Activated T-helper 9 cell treated with anti-CD3 and anti-CD28 coated beads, Interleukin-2, amount 50 U/mL, for 16 hours (primary cell): ENCODE measurements at regions not wholly inside any gene's neighbourhood (a gene's known extent, or its start where the extent isn't known, plus 50 kb on each side); places are given as distances from the start of the nearest gene placed in this dataset.

Source experiments
- DNase-seq: peaks from one replicate; pipeline ENCODE4 v3.0.0-alpha.2; 2020; ENCODE audit warnings: low read depth

DNA sequence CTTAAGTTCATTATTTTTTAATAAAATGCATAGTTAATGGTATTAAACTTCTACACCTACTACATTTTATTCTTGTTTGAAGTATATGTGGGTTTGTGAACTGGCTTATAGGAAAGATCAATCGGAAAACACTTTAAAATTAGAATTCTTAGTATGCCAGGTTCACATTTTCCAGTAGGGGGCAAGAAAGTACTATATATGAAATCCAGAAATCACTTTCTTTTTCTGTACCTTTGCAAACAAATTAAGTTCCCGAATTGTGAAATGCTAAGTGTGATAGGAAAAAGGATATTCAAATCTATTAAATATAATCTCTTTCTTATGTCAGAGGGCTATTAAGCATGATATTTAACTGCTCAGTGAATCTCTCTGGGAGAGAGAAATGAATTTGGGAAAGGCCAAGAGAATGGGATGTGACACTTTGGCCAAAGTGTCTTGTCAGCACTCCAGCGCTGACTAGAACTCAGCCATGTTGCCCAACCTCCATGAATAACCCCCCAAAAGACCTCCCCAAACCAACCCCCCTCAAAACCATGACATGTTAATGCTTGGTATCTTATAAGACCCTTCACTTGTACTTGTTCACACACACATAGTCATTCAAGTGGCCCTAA is 122.6 kb upstream of the SLC10A2 start:
- DNase-seq = no peak

DNA sequence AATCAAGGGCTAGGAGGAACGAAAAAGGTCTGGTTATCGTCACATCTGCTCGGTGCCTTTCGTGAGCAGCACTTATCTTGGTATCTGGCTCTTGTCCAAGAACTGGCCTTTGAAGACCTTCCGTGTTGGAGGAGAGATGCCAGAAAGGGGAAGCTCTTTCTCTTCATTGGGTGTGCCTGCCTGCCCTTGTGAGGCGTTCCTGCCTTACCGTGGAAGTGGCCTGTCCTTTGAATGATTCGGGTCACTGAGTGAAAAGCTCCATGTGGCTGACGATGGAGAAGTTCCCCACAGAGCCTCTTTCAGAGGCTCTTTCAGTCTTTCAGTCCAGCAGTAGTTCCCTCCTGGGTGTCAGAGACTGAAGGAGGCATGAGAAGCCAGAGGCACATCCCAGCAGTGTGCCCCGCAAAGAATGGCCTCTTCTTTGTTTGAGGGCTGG is 121.5 kb upstream of the SLC10A2 start:
- no peak for DNase-seq

DNA sequence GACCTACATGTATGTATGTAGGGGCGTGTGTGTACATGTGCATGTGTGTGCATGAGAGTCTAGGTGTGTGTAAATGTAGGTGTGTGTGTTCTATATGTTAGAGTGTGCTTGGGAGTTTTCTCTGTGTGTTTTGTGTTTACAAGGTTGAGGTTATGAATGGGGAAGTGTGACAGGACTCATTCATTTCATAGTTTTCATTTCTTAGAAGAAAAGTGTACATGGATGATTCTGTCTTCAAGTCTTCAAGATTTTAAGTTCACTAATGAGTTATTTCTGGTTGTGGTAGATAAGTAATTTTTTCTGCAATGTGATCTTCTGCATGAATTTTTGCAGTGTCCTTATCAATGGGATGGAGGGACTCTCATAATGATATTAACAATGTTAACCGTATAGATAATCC is 118.2 kb upstream of the SLC10A2 start:
- no peak for DNase-seq

DNA sequence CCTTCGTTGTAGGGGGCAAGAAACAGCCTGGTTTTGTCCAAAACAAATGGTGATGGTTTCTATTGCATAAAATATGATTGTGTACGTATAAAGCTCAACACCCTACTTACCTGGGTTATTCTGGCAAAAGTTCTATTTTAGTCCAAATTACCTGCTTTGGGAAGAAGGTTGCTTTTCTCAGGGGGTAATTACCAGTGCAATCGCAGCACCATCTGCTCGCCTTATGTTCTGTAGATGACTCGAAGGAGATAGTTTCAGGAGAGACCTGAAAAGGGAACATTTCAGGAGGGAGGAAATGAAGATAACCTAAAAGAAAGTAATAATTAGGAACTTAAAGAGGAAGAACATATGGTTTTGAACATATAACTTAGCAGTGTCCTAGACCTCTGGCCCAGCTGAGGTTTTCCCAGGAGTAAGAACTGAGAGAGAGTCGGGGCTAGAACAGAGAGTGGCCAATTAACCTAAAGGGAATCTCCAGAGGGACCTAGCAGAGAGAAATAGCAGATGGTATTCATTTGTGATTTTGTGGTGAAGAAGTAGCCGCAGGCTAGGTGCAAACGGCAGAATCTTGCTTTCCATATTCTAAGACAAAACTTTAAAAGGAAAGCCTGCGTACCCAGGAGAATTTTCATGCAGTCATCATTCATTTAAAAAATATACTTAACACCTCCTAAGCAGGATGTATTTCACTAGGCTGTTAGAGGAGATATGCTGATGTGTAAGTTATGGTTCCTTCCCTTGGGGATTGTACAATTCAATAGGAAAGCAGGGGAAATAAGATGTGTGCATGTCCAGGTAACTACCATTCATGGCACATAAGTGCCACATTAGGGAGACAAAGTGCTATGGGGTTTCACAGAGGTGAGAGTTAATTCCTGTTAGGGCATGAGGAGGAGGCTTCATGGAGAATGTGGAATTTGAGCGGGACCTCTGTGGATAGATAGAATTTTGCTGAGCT is 113.0 kb upstream of the SLC10A2 start:
- DNase-seq = no peak

DNA sequence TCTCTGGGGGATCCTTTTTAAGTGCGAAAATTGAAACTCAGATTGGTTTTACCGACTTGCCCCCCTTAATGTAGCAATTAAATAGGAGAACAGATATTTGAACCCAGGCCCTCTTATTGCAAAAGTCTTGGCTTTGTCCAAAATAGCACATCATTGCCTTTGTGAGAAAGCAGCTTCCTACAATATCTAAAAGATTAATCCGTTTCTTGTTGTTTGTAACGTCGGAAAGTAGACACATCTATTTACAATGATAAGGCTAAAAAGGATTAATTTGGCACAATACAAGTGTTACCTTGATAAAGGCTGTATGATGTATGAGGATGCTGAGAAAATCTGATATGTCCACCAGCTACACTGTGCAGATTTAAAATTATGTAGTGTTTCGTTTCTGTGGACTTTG is 108.7 kb upstream of the SLC10A2 start:
- DNase-seq = no peak

DNA sequence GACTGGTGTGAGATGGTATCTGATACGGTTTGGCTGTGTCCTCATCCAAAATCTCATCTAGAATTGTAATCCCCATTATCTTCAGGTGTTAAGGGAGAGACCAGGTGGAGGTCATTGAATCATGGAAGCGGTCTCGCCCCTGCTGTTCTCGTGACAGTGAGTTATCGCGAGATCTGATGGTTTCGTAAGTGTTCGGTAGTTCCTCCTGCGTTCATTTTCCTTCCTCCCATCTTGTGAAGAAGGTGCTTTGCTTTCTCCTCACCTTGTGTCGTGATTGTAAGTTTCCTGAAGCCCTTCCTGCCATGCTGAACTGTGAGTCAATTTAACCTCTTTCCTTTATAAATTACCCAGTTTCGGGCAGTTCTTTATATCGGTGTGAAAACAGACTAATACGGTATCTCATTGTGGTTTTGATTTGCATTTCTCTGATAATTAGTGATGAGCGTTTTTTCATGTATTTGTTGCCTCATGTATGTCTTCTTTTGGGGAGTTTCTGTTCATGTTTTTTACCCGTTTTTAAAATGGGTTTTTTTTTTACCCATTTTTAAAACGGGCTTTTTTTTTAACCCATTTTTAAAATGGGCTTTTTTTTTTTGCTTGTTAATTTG is 102.8 kb upstream of the SLC10A2 start:
- DNase-seq = no peak

DNA sequence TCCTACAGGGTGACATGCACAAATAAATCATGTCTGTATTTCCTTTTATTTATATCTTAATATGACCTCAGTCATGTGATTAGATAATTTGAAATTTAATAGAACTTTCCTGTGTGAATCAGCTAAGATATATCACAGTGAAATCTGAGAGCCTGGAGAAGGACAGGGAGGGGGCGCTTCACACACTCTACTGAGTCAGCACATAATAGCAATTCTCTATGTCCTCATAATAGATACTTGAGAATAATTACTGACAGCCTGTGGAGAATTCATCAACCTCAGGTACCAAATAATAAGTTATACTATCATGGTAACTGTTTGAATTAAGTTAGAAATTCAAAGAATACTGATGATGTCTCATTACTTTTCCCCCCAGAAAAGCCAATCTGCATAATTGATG is 98.0 kb upstream of the SLC10A2 start:
- no peak for DNase-seq

DNA sequence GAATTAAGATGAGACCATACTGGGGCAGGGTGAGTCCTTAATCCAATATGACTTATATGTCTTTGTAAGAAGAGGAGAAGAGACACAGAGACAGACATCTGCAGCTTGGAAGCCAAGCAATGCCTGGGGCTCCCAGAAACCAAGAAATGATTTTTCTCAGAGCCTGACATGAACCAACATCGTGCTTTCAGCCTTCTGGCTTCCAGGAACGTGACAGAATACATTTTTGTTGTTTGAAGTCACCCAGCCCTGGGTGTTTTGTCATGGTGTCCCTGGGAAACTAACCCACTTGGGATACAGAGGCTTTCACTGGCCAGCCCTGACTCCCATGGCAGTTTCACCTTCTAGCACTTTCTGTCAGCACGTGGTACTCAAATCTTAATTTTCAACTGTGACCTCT is 95.3 kb upstream of the SLC10A2 start:
- DNase-seq = no peak

DNA sequence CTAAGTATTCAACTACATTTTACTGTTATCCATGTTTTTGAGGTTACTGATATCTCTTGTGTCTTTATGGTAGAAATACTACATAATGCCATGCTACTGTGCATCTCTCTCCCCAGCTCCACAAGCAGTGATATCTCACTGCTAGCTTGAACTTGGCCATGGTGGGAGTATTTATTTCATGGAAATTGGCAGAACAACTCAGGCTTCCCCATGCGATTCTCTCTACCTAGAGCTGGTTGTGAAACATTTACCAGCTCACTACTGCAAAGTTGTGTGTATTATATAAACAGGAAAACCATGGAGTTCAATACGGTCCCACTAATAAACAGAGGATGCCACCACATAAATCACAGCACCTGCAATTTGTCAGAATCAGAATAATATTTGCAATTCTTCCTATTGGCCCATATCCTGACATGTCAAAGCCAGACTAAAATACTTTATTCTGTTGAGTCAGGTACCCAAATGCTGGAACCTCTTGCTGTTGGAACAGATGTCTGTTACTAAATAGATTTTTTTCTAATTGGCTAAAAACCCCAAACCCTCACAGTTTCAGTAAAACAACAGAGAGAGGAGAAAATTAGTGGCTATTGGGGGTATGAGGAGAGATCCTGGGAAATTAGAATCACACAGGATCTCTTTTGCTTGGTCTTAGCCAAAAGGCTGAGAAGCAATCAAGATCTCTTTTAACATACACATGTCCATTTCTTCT is 91.4 kb upstream of the SLC10A2 start:
- DNase-seq = no peak

DNA sequence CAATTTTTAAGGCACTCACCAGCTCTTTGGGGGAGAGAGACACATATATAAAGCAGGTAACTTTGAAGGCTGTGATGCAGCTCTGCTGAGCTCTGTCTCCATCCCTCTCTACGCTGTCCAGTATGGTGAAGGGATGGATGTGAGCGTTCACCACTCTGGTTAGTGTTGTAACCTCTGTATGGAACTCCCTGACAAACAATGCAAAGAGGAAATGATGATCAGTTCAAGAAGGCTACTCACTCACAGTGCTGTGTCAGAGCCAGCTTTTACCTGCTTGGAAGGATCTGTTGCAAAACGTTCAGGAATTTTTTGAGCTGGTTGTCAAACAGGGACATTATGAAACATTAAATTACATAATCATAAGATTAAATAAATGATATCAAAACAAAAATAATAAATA is 90.8 kb upstream of the SLC10A2 start:
- no peak for DNase-seq

DNA sequence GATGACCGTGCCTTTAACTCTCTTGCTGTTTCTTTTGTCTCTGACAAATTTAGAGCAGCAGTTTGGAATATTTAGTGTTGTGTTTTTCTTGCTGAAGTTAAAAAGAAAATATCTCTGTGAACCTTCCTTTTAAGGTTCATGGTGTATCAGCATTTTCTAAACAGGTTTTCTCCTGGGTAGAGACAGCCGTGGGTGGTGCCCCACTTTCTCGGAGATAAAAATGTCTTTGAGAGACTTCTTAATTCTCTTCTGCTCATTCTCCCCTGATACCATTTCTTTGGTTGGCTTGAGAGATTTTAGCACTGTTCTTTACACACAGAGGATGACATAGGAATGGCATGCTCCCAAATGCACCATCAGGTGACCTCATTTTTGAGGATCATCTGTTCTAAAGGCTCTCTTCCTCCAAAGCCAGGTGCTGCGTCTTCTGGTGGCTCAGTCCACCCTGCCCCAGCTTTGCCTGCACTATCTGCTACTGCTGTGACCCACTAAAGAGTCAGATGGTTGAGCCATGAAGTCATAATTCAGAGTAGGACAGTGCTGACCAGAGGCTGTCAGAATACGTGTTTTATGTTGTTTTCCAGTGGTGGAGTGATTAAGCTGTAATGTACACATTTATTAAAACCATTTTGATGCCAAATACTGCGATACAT is 90.3 kb upstream of the SLC10A2 start:
- no peak for DNase-seq

DNA sequence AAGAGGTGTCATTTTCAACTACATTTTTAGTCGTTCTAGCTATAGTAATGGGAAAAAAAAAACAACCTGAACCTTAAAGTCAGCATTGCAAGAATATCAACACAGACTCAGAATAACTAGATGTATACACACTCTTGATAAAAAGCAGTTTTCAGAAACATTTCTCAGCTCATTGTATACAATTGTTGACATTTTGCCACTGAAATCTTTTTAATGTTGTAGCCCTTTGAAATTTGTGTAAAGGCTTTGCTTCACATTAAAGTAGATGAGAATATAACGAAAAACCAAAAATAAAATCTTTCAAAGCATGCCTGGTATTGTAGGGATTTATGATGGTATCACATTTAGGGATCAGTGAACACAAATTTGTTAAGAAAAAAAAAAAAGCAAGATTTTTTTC is 87.2 kb upstream of the SLC10A2 start:
- DNase-seq = no peak

DNA sequence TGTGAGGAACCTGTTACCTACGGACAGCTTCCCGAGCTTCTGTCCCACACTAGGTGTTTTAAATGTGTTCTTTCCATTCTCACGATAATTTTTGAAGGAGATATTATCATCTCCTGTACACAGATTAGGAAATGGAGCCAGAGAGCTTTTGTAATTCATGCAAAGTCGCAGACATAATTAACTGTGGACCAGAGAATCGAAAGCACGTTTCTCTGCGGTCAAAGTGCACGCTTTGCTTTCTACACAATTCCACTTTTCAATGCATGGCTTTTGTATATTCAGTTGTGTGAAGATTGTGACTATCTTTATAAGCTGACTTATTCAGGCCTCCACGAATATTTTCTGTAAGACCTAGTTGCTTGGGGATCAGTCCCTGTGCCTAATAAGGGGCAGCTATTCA is 81.7 kb upstream of the SLC10A2 start:
- no peak for DNase-seq

DNA sequence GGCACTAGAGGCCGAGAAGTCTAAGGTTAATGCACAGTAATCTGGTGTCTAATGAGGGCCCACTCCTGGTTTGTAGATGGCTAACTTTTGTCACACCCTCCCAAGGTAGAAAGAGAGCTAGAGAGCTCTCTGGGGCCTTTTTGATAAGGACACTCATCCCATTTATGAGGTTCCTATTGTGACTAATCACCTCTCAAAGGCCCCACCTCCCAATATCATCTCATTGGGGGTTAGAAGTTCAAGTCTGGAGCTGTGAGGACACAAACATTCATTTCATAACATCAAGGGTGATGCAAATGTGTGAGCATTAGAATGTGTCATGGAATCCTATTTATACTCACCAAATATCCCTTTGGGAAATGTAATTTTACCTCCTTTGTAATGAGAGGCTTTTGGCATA is 79.2 kb upstream of the SLC10A2 start:
- no peak for DNase-seq

DNA sequence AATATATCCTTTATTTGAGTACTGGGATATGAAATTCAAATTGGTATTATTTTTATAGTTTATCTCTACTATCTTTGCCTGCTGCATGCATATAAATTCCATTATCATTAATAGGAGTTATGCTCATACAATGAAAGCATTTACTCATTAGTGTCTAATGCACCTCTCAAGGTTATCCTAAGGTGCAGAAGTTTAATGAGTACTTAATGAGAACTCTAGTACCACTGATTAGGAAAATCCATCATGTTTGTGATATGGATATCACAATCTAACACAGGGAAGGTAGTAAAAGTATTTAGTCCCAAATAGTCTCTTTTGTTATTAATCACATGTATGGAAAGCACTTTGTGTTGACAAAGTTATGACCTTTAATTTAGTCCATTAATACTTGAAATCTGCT is 77.2 kb upstream of the SLC10A2 start:
- DNase-seq = no peak

DNA sequence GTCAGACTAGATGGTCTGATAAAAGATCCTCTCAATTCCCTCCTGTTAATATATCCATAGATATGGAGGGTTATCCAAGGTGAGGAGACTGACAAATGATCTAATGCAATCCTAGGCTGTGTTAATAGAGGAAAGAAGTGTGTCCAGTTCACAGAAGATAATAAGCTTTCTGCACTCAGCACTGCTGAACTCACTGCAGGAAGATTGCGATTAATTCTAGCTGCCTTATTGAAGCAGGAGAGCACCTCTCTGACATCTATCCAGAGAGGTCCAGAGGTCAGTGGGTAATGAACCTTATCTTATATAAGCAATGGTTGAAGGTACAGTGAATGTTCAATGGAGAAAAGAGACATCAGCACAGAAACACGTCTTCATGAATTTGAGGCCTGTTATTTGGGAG is 75.9 kb upstream of the SLC10A2 start:
- DNase-seq = no peak

DNA sequence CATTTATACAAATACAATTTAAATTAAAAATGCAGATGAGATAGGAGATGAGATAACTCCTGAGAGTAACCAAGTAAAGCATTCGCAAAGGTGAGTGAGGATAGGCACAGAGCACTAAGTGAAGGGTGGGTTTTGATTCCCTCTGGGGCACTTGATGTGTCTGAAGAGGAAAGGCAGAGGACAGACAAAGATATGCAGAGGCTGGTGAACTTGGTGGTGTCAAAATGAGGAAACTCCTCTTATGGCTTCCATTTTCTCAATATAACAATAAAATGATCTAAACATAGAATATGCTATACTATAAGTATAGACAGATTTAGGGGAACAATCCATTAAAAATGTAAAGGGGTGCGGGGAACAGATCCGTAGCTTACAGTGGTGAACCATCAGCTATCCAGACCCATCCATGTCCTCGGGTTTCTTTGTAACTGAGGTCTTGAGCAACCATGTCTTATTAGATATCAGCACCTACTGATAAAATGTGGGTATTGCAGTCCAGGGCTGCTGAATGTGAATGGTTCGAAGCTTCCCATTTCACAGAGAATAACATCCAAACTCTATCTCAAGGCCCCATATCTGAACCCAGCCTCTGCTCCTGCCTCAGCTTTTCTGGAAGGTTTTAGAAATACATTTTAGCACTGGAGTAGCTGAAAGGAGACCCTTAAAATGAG is 73.9 kb upstream of the SLC10A2 start:
- DNase-seq = no peak

DNA sequence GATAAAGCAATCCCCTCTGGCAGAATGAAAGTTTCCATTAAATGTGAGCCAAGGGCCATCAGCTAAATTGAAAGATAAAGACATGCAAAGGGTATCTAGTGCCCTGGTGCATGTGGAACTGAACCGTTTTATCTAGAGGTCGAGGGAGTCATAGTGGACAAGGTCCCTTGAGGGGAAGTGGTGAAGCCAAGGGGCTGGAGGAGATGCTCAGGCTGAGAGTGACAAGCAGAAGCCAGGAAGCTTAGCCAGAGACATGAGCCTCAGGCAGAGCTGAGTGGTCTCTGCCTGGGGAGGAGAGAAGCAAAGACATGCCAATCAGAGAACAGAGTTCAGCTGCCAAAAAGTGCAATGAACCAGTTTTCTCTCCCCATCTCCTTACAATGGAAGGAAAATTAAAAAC is 68.1 kb upstream of the SLC10A2 start:
- DNase-seq = no peak

DNA sequence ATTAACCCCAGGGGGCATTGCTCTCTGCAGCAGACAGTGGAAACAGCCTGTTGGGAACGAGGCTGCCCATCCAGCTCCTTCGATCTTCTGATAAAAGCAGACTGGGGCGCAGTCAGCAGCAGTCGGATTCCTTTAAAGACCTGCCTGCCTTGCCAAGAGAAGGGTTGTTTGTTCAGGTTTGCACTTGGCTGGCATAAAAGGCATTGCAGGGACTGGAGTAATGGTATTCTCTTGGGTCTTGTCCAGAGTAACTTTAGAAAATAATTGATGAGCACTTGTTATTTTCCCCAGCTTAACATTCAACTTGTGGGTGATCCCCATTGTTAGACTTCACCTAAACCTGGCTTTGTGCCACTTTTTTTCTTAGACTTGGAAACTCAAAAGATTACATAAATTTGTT is 67.3 kb upstream of the SLC10A2 start:
- DNase-seq = no peak

DNA sequence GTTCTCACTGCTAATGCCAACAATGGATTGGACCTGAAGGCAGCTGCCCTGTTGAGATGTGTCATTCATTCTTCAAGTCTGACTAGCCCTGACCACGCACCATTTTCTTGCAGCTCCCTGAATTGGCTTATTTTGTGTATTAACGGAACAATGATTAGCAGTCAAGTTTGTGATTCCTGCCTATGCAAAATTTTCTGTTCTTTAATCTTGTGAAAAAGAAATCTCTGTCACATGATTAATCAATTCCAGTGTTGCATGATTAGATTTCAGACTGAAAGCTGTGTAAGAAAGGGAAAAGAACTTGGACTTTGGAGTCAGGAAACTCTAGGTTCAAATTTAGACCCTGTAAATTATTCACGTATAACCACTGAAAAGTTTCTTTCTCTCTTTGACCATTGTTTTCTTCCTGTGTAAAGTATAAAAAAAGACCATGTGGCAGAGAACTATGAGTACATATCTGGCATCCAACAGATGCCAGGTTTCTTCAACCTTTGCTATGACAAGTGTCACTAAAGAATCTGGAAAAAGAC is 64.5 kb upstream of the SLC10A2 start:
- no peak for DNase-seq

DNA sequence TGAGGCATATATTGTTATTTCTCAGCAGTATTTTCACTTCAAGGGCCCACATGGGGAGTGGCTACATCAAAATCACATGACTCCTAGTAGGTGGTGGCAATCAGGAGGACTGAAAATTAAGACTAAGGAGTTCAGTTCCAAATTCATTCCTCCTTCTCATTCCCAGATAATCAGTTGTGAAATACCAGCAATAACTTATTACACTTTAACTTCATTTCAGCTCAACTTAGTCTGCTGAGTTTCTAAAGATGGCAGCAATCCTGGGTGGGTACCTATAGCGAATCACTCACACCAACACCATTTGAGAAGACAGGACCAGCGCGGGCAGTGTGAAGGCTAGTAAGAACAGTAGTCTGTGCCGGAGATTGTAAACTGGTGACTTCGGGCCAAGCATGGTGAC is 63.9 kb upstream of the SLC10A2 start:
- DNase-seq = no peak
